B cell (primary cell): ENCODE measurements at regions not wholly inside any gene's neighbourhood (a gene's known extent, or its start where the extent isn't known, plus 50 kb on each side); places are given as distances from the start of the nearest gene placed in this dataset.

Source experiments
- ATAC-seq: fragments of 200-7000 bp; cut with Tn5 transposase; one replicate; pipeline ENCODE4 v1.10.0; 2021; ENCODE audit warnings: low read depth, mild to moderate bottlenecking, moderate number of reproducible peaks, moderate library complexity
- CTCF ChIA-PET: fragments of 350-600 bp; sonication (Branson Sonifier 250); formaldehyde crosslinking; loops from one replicate; lab custom pipeline; 2021; ENCODE audit warnings: antibody characterized with exemption, inconsistent platforms; lab: Charles Lee
- POLR2A ChIA-PET: fragments of 350-600 bp; sonication (Branson Sonifier 250); formaldehyde crosslinking; loops from one replicate; lab custom pipeline; 2021; ENCODE audit warnings: antibody characterized with exemption; lab: Charles Lee
- DNase-seq: peaks from one replicate; pipeline ENCODE4 v3.0.0; 2013
- H2AFZ ChIP-seq: 2 replicates; pipeline ENCODE4 v1.6.1; 2012; ENCODE audit warnings: mild to moderate bottlenecking, low read depth, low read length; ENCODE audit not compliant: insufficient read depth, poor library complexity, severe bottlenecking
- H3K27ac ChIP-seq, 2 donors: 1 replicate in 1 of 2; 2 replicates in 1 of 2; pipeline ENCODE4 v1.5.1; 2012 to 2013; ENCODE audit warnings: low read length in 2 of 2, mild to moderate bottlenecking in 2 of 2, moderate library complexity in 1 of 2
- H3K27me3 ChIP-seq, 4 experiments: fragments of 200-600 bp in 1 of 4; sonication (generic) in 1 of 4; replicated peaks in 1 of 4; 1 replicate in 2 of 4; 2 replicates in 2 of 4; pipeline versions ENCODE4 v1.6.1 to v1.7.0; 2013 to 2016; ENCODE audit warnings: low read length in 3 of 4, mild to moderate bottlenecking in 2 of 4, mixed read lengths in 1 of 4, moderate library complexity in 1 of 4; ENCODE audit not compliant: insufficient read depth in 4 of 4, control insufficient read depth in 3 of 4; ENCODE audit errors: control extremely low read depth in 1 of 4
- H3K36me3 ChIP-seq, 2 experiments: replicated peaks in 1 of 2; 1 replicate in 1 of 2; 2 replicates in 1 of 2; pipeline versions ENCODE4 v1.6.1 to v1.7.1; 2013; ENCODE audit warnings: low read length in 1 of 2; ENCODE audit not compliant: insufficient read depth in 2 of 2, control insufficient read depth in 1 of 2; ENCODE audit errors: control extremely low read depth in 1 of 2, extremely low read depth in 1 of 2
- H3K4me1 ChIP-seq, 2 donors: fragments of 200-600 bp in 1 of 2; sonication (generic) in 1 of 2; 1 replicate in 1 of 2; 2 replicates in 1 of 2; pipeline versions ENCODE4 v1.5.1 to v1.6.1; 2013 to 2017; ENCODE audit warnings: low read length in 2 of 2; ENCODE audit not compliant: control insufficient read depth in 2 of 2, insufficient read depth in 2 of 2
- H3K4me2 ChIP-seq: replicated peaks from 2 replicates; pipeline ENCODE3; 2012; ENCODE audit warnings: mild to moderate bottlenecking, low read depth, low read length; ENCODE audit not compliant: poor library complexity, severe bottlenecking
- H3K4me3 ChIP-seq, 5 experiments: fragments of 200-600 bp in 1 of 5; sonication (generic) in 1 of 5; 1 replicate in 3 of 5; 2 replicates in 2 of 5; pipeline versions ENCODE4 v1.5.1 to v1.7.0; 2011 to 2016; ENCODE audit warnings: low read length in 4 of 5, mild to moderate bottlenecking in 4 of 5, low read depth in 2 of 5, control low read depth in 1 of 5, moderate library complexity in 1 of 5; ENCODE audit not compliant: insufficient read depth in 1 of 5; ENCODE audit errors: control extremely low read depth in 1 of 5, extremely low read depth in 1 of 5
- H3K79me2 ChIP-seq: fragments of 200-600 bp; sonication (generic); one replicate; pipeline ENCODE4 v1.6.0; 2016; ENCODE audit warnings: low read length; ENCODE audit not compliant: control insufficient read depth, insufficient read depth
- H3K9ac ChIP-seq: fragments of 200-600 bp; sonication (generic); 2 replicates; pipeline ENCODE4 v1.6.1; 2017; ENCODE audit warnings: mild to moderate bottlenecking, low read length, moderate library complexity
- H3K9me3 ChIP-seq, 3 donors: one replicate each; pipeline versions ENCODE4 v1.6.1 to v1.7.1; 2013; ENCODE audit warnings: low read length in 2 of 3; ENCODE audit not compliant: control insufficient read depth in 2 of 3, insufficient read depth in 1 of 3; ENCODE audit errors: control extremely low read depth in 1 of 3
- H4K20me1 ChIP-seq: 2 replicates; pipeline ENCODE4 v1.6.0; 2012; ENCODE audit warnings: mild to moderate bottlenecking, low read length; ENCODE audit not compliant: insufficient read depth, control insufficient read depth, poor library complexity, severe bottlenecking
- H3K27ac Mint-ChIP-seq: one replicate; pipeline ENCODE4 v1.8.0; 2021; ENCODE audit warnings: mixed read lengths
- H3K27me3 Mint-ChIP-seq: one replicate; pipeline ENCODE4 v1.8.0; 2021; ENCODE audit warnings: mixed read lengths
- H3K4me1 Mint-ChIP-seq: one replicate; pipeline ENCODE4 v1.8.0; 2021; ENCODE audit warnings: mixed read lengths
- H3K4me3 Mint-ChIP-seq: one replicate; pipeline ENCODE4 v1.8.0; 2021; ENCODE audit warnings: mixed read lengths
- H3K9me3 Mint-ChIP-seq: one replicate; pipeline ENCODE4 v1.8.0; 2022; ENCODE audit warnings: mixed read lengths; ENCODE audit not compliant: insufficient read depth
- EZH2 ChIP-seq: IDR thresholded peaks from 2 replicates; pipeline ENCODE4 v1.6.1; 2012; ENCODE audit warnings: borderline replicate concordance, low read depth, mild to moderate bottlenecking, moderate library complexity, low read length; ENCODE audit not compliant: insufficient read depth, poor library complexity, severe bottlenecking
- WGBS: methylation state at CpG from one replicate; pipeline ENCODE4 v1.1.5; 2013; ENCODE audit warnings: missing lambda C conversion rate; ENCODE audit not compliant: insufficient coverage; 5-methylcytosine and 5-hydroxymethylcytosine counted together
- intact Hi-C: fragments of 100-400 bp; cut with micrococcal nuclease; formaldehyde crosslinking; loops from one replicate; pipeline ENCODE4 v1.10.0; 2022
- TF ChIP-seq, protein P1 (sequence below): fragments of 200-600 bp; IDR thresholded peaks from one replicate; pipeline ENCODE4 v1.8.0; 2022; ENCODE audit warnings: antibody characterized with exemption, mild to moderate bottlenecking

DNA sequence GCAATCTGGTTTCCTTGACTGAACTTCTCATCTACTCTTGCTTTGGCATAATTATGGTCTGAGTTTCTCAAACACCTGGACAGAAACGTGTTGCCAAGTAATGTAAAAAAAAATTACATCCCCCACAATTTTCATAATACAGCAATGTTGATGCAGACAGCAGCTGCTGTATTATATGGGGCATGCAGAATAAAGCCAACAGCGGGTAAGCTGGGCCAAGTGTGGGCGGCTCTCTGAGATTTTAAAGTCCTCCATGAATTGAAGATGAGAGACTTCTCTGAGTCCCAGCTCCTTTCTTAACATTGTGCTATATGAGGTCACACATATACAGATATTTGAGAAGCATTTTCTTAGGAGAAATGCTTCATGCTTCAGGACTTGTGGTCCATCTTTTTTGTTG is 881.2 kb downstream of the GALC start:
- intact Hi-C loops, result no loop called here
- Histone ChIP-seq H3K4me3 (no peak overlapping the region), H2AFZ (no peak overlapping the region), H4K20me1 (no peaks in the 10 kb centered on the region), H3K4me2 (no peak overlapping the region), H3K9me3 (peaks cover 0 to 1% (median 0%) of the 10 kb centered on the region in 3 donors), H3K27me3 (no peaks in the 10 kb centered on the region), H3K9ac (no peak overlapping the region), H3K4me1 (no peaks in the 10 kb centered on the region), H3K79me2 (no peaks in the 10 kb centered on the region), H3K36me3 (no peaks in the 10 kb centered on the region), H3K27ac (no peak overlapping the region)
- CTCF ChIA-PET, result no interaction called here
- no peak for DNase-seq
- POLR2A ChIA-PET, result no interaction called here
- no peak overlapping the region for H3K27ac Mint-ChIP-seq
- no CpG with 5 or more reads among the region's 3 CpGs for WGBS
- TF ChIP-seq, protein P1, sequence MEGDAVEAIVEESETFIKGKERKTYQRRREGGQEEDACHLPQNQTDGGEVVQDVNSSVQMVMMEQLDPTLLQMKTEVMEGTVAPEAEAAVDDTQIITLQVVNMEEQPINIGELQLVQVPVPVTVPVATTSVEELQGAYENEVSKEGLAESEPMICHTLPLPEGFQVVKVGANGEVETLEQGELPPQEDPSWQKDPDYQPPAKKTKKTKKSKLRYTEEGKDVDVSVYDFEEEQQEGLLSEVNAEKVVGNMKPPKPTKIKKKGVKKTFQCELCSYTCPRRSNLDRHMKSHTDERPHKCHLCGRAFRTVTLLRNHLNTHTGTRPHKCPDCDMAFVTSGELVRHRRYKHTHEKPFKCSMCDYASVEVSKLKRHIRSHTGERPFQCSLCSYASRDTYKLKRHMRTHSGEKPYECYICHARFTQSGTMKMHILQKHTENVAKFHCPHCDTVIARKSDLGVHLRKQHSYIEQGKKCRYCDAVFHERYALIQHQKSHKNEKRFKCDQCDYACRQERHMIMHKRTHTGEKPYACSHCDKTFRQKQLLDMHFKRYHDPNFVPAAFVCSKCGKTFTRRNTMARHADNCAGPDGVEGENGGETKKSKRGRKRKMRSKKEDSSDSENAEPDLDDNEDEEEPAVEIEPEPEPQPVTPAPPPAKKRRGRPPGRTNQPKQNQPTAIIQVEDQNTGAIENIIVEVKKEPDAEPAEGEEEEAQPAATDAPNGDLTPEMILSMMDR, result no peak
- TF ChIP-seq EZH2, result no peak
- H3K4me1 Mint-ChIP-seq, result no peaks in the 10 kb centered on the region
- no peak for ATAC-seq
- no peaks in the 10 kb centered on the region for H3K9me3 Mint-ChIP-seq
- H3K27me3 Mint-ChIP-seq, result no peaks in the 10 kb centered on the region
- H3K4me3 Mint-ChIP-seq, result no peak overlapping the region

DNA sequence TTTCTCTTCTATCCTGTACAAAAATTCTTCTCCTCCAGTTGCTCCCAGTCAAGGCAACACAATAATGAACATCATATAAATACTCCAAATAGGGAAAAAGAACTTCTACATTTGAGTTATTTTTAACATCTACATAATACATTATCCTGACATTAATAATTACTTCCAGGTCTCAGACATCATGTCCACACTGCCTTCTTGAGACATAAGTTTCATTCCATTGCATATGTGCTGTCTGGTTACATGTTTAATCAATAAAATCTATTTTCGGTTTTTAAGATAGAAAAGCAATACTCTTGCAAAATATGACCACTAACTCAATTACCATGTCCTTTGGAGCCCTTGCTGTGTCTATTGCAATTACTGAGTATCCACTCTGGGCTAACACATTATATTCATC is 881.9 kb downstream of the GALC start:
- H3K27ac Mint-ChIP-seq, result no peak overlapping the region
- WGBS, result no CpG with 5 or more reads among the region's 1 CpG
- H3K27me3 Mint-ChIP-seq, result no peaks in the 10 kb centered on the region
- Histone ChIP-seq H3K9ac (no peak overlapping the region), H3K9me3 (peaks cover 0 to 1% (median 0%) of the 10 kb centered on the region in 3 donors), H3K36me3 (no peaks in the 10 kb centered on the region), H3K4me2 (no peak overlapping the region), H3K27me3 (no peaks in the 10 kb centered on the region), H3K27ac (no peak overlapping the region), H4K20me1 (no peaks in the 10 kb centered on the region), H2AFZ (no peak overlapping the region), H3K4me3 (no peak overlapping the region), H3K79me2 (no peaks in the 10 kb centered on the region), H3K4me1 (no peaks in the 10 kb centered on the region)
- H3K4me1 Mint-ChIP-seq, result no peaks in the 10 kb centered on the region
- no peak overlapping the region for H3K4me3 Mint-ChIP-seq
- ChIA-PET POLR2A (no interaction called here), CTCF (no interaction called here)
- TF ChIP-seq, protein P1, result no peak
- no peak for TF ChIP-seq EZH2
- intact Hi-C loops, result no loop called here
- DNase-seq (no peak), ATAC-seq (no peak)
- no peaks in the 10 kb centered on the region for H3K9me3 Mint-ChIP-seq
